ENCODE measurements at regions not wholly inside any gene's neighbourhood (a gene's known extent, or its start where the extent isn't known, plus 50 kb on each side); places are given as distances from the start of the nearest gene placed in this dataset.

GRCh38 chr16:35745191-35745590 lies 2285.8 kb downstream of the TP53TG3F start:
- TF ChIP-seq EGR1 (IDR thresholded peaks at IDR 0.05; ENCODE audit: low read depth) (no peak), EZH2 (IDR thresholded peaks at IDR 0.05) (no peak), SRF (IDR thresholded peaks at IDR 0.05; ENCODE audit: low read depth) (no peak)
- TF ChIP-seq, protein P1, sequence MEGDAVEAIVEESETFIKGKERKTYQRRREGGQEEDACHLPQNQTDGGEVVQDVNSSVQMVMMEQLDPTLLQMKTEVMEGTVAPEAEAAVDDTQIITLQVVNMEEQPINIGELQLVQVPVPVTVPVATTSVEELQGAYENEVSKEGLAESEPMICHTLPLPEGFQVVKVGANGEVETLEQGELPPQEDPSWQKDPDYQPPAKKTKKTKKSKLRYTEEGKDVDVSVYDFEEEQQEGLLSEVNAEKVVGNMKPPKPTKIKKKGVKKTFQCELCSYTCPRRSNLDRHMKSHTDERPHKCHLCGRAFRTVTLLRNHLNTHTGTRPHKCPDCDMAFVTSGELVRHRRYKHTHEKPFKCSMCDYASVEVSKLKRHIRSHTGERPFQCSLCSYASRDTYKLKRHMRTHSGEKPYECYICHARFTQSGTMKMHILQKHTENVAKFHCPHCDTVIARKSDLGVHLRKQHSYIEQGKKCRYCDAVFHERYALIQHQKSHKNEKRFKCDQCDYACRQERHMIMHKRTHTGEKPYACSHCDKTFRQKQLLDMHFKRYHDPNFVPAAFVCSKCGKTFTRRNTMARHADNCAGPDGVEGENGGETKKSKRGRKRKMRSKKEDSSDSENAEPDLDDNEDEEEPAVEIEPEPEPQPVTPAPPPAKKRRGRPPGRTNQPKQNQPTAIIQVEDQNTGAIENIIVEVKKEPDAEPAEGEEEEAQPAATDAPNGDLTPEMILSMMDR (IDR thresholded peaks at IDR 0.05 in 2 of 3, conservative IDR thresholded peaks at IDR 0.05 in 1 of 3; ENCODE audit: borderline replicate concordance in 1 of 3, insufficient read depth in 1 of 3, low read depth in 2 of 3, low read length in 2 of 3): no peak
- TF ChIP-seq, protein P2, sequence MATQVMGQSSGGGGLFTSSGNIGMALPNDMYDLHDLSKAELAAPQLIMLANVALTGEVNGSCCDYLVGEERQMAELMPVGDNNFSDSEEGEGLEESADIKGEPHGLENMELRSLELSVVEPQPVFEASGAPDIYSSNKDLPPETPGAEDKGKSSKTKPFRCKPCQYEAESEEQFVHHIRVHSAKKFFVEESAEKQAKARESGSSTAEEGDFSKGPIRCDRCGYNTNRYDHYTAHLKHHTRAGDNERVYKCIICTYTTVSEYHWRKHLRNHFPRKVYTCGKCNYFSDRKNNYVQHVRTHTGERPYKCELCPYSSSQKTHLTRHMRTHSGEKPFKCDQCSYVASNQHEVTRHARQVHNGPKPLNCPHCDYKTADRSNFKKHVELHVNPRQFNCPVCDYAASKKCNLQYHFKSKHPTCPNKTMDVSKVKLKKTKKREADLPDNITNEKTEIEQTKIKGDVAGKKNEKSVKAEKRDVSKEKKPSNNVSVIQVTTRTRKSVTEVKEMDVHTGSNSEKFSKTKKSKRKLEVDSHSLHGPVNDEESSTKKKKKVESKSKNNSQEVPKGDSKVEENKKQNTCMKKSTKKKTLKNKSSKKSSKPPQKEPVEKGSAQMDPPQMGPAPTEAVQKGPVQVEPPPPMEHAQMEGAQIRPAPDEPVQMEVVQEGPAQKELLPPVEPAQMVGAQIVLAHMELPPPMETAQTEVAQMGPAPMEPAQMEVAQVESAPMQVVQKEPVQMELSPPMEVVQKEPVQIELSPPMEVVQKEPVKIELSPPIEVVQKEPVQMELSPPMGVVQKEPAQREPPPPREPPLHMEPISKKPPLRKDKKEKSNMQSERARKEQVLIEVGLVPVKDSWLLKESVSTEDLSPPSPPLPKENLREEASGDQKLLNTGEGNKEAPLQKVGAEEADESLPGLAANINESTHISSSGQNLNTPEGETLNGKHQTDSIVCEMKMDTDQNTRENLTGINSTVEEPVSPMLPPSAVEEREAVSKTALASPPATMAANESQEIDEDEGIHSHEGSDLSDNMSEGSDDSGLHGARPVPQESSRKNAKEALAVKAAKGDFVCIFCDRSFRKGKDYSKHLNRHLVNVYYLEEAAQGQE (IDR thresholded peaks at IDR 0.05; ENCODE audit: low read depth): no peak

All from HCT116 (cell line).